ENCODE measurements at regions not wholly inside any gene's neighbourhood (a gene's known extent, or its start where the extent isn't known, plus 50 kb on each side); places are given as distances from the start of the nearest gene placed in this dataset.

- DNase-seq, result no peak
These were observed 499.9 kb downstream of the TBL1XR1 start for GRCh38 chr3:176697284-176697889.

DNA sequence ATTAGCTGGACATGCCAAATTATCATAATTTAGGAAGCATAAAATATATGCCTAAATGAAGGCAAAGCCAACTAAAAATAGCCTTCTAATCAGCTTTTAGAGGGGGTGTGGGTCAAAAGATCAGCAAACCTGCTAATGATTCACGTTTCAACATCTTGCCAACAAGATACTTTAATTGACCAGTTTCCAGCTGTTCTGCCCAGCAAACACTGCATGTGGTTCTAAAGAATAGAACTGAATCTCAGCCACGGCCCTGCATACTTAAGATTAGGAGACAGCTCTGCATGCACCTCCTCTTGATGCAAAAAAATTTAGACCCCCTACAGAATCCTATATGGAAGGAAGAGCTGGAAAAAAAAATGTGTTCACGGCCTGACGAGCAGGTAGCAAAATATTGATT is 500.5 kb downstream of the TBL1XR1 start:
- no peak for DNase-seq

DNA sequence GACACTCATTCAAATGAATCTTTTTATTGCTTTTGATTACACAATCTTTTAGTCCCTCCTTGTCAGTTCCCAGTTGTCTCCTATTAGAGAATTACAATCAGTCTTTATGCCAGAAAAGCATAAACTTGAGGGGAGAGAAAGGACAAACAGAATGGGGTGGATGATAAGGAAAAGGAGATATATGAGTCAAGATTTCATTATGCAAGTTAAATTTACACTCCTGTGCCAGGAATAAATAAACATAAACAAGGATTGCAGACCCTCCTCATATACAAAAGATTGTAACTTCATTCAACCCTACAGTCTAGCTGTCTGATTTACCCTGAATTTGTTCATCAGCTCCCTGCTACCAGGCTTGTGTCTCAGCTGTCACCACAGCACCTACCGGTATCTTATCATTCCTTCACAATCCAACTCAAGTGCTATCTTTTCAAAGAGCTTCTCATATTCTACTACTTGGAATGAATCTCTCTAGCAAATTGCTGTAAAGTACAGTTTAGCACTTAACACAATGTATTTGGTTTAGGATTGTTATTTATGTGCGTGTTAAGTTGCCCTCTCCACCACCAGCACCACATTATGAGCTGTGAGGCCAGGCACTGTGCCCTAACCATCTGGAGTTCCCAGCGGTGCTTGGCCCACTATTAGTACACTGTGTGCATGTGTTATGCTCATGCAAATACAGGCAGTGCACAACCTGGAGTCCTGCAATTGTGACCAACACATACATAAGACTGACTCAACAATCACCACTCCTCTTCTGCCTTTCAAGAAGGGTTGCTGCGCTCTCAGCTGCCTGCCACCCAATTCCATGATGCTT is 504.1 kb downstream of the TBL1XR1 start:
- DNase-seq, result no peak

DNA sequence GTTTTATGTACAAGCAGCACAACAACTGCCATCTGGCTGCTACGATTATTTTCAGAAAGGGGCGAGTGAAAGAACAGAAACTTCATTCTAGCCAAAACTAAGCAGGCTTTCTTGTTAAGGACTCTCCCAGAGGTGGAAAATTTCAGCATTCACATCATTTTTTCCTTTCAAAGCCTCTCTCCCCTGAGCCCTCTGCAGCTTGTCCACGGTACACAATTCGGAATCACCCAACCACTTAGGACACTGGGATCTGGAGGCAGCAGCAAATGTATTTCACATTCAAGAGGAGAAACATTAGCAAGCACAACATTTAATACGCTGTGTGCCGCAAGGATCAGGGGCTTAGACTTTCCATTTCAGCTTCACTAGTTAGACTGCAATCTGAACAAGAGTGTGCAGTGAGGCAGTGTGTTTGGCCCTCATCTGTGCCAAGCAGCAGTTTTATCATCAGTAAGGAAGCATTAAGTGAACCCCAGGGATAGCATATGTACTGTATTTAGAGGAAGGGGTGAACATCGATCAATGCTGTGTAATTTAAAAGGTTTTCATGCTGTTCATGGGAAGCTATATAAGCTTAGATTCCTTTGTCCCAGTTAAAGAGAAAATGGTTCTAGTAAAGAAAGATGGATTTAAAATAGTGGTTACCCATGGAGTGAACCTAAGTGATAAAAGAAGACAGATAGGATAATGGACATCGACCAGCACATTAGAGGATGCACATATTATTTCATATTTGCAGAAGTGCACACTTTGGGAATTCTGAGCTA is 504.9 kb downstream of the TBL1XR1 start:
- DNase-seq, result no peak

DNA sequence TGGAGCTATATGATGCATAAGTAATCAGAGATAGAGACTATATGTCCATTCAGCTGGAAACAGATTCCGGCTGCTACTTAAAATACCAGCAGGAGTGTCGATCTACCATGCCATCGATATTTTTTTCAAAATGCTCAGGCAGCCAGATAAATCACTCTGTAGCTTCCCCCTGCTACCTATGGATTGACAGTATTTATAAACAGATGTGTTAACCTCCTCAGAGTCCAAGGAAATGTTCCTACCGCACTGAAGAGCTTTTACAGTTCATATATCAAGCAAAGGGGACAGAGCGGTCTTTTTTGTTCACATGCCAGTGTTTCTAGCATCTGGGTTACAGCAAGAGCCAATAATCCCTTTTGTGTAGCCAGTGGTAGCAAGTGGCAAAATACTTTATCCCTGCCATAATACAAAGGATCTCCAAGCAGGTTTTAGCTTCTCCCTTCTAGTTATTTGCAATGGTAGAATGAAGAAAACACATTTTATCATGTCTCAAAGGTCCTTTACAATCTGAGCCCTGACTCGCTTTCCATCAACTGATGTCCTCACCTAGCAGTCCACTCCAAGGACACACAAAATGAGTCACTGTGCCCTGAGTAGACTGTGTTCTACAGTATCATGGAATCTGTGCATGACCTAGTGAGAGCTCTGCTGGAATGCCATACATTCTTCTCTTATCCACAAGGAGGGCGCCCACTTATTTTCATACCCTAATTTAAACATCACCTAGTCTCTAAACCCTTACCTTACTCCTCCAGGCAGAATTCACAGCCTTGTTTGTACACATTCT is 507.0 kb downstream of the TBL1XR1 start:
- no peak for DNase-seq

DNA sequence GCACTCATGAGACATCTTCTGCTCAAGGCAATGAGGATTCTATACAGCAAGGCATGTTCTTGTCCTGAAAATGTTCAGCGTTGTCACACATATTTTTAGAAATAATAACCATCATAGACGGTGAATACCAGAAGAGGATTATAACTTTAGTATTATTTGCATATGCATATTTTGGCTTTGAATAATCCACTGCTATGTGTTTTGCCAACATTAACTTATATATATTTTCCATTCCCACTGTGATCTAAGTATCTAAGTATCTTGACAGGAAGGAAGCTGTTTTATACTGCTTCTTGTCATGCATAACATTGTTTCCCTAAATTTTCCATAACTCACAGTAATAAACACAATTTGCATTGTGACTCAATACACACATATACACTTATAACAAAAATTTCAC is 509.5 kb downstream of the TBL1XR1 start:
- DNase-seq, result no peak

GRCh38 chr3:176683382-176683781 is 513.9 kb downstream of the TBL1XR1 start:
- DNase-seq, result no peak

DNA sequence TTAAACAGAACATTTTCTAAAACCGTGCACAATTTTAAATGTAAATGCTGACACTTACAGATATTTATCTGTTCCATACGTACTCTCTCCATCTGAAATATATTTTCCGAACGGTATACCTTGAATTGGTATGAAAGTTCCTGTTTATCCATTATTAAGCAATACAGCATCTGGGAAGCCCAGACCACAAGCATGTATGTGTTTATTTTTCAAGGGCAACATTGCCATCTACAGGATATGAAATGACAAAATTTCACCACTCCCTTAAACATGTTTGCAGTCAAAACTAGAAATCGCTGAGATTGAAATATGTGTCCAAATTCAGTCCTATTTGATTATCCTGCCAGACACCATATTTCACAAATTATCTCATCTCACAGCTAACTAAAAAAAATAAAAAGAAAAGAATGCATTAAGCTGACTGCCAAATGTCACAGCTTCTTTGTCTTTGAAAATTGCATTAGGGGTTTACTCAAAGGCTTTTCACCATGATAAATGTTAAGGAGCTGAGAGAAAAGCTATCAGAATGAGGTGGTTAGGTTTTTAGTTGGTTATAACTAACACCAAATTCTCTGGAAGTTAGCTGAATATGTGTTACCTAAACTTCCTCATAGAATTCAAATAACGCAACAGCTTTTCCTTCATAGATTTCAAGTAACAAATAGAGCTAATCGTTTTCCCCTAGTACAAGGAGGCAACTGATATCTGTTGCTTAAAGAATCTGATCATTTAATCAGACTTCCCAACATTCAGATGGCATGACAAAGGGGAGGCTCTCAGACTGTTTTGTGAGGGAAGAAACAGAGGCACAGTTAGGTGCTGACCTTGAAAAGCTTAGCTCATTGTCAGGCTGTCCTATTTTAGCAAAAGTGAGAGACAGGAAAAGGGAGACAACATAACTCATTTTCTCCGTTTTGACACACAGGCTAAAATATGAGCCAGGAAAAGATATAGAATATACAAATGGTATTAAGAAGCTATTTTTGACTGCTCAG is 533.1 kb downstream of the TBL1XR1 start:
- DNase-seq, result no peak

- DNase-seq, result no peak
These were observed 533.9 kb downstream of the TBL1XR1 start for GRCh38 chr3:176663387-176663786.

GRCh38 chr3:176661432-176661964 is 535.8 kb downstream of the TBL1XR1 start:
- no peak for DNase-seq

DNA sequence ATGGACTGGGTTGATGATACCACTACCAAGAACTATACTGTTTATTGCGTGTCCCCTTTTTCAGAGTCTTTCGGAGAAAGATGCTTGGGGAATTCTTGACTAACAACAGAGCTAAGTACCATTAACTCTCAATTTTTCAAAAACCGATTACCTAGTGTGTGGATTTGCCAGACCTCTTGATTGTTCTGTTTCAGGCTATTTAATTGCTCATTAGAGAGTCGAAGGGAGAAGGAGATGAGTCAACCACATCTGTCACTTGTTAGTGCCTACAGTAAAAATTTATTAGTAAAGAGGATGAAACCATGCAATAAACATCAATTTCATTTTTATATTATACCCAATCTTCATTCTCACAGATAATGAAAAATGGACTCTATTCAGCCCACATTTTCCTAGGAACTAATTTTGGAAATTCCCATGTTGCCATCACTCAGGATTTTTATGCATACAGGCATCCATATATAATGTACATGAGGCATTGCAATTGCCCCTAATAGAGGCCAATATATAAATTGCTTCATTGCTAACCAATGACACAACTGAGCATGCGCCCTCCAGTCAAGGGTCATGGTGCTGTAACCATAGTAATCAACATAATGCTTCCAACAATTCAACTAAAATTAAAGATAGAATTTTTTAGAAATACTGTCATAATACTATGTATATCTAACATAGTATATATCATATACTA is 541.7 kb downstream of the TBL1XR1 start:
- no peak for DNase-seq

DNA sequence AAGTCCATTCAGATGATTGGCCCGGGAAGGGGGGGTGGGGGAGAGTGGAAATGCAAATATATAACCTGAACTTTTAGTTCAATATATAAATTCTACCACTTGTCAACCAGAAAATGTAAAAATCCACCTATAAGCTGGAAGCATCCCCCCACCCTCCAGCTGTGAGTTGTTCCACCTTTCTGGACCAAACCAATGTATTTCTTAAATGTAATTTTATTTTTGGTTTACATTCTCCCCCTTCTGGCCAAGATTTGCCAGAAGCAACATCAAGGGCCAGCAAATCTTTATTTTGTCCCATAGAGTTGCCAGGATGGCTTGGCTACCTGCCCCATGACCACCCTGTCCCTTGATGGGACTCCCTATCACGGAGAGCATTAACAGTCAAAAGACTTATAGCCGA is 545.7 kb downstream of the TBL1XR1 start:
- DNase-seq, result no peak

DNA sequence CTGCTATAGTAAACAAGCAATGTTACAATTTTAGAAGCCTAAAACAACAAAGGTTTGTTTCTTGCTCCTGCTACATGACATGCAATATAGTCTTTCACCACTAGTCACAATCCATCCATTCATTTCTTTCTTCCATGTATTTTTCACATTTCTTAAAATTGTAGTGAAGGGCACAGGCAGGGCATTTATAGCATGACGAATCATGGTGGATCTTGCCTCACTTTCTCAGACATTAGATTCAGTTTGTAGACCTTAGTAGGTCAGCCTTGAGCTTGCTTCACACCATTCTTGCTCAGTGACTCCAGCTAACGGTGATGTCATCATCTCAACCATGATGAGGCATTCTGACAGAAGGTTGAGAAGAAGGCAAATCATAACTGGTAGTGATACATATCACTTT is 546.8 kb downstream of the TBL1XR1 start:
- no peak for DNase-seq

DNA sequence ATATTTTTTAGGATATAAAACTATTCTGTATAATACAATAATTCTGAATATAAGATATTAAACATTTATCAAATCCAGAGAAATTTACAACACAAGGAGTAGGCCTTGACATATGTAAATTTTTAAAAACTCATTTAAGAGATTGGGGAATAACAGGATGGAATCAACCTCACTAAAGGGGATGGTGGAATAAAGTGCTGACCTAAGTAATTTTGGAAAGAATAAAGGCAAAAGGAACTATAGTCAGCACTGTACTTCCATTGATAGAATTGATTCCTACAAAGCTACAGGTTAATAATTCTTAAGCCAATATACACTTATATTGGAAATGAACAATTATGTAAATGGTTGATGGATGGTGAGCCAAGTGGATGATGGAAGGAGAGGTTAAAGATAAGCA is 549.3 kb downstream of the TBL1XR1 start:
- DNase-seq, result no peak

DNA sequence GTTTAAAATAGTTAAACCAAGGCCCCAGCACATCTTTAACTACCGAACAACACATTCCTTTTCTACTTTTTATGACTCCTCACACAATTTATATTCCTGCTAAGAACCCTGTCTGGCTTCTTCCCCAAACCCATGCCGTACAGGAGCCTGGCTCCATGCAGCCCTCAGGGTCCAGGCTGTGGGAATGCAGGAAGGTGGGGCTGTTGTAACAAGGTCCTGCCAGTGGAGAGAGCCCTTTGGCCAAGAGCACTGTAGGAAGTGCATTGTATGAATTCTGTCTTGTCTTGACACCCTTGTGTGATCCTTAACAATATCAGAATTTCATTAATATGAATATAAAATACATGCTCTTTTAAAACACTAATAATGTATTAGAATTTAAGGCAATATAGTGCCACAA is 563.8 kb downstream of the TBL1XR1 start:
- DNase-seq, result no peak

- no peak for DNase-seq
These were observed 564.4 kb downstream of the TBL1XR1 start for GRCh38 chr3:176632925-176633324.

DNA sequence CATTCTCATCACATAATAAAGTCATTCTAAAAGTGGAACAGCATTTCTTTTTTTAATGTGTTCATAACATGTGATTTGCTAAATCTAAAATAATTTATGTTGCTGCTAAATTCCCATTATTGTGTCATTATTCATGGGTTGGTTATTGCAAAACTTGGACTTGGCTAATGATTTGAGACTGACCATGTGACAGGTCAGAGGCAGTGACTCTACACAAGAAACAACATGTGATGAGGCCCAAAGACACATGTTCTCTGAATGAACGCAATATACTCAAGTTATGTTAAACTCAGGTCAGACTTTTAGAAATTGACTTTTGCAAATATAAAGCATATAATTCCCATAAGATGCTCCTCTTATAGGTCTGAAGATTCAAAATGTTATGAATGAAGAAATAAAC is 566.1 kb downstream of the TBL1XR1 start:
- no peak for DNase-seq

GRCh38 chr3:176628101-176628639 is 569.1 kb downstream of the TBL1XR1 start:
- DNase-seq, result no peak

- no peak for DNase-seq
These were observed 573.7 kb downstream of the TBL1XR1 start for GRCh38 chr3:176623468-176624150.

DNA sequence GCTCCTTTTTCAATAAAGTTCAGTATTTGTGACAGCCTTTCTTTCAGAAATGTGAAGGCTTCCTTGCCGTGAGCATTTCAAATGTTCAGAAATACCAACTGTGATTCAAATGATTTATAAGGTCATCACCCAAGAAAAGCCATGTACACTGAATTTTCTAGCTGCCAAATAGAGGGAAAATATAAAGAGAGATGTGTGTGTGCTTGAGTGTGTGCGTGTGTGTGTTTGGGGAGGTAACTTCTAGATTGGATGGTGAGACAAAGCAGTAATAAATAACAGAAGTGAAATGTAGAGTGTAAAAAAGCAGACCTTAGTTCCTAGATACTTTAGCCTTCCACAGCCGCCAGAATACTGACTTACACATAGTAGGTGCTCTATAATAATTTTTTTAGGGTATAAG is 577.4 kb downstream of the TBL1XR1 start:
- DNase-seq, result no peak

All from GF-D8 (cell line).